ENCODE measurements at regions not wholly inside any gene's neighbourhood (a gene's known extent, or its start where the extent isn't known, plus 50 kb on each side); places are given as distances from the start of the nearest gene placed in this dataset.

- H3K27me3 ChIP-seq = peaks cover 0 to 10% (median 0%) of the 10 kb centered on the region in 7 donors
- 78 to 81% methylated on average over 7 of the region's 7 CpGs for WGBS, 2 donors
- intact Hi-C loops (cut with DNase I) = no loop called here
- no peak for ATAC-seq
- TF ChIP-seq CTCF (IDR thresholded peaks at IDR 0.05) = no peak
- DNase-seq = no peak
- H3K27ac ChIP-seq = no peak overlapping the region
- H3K4me3 ChIP-seq = no peak overlapping the region
- no peaks in the 10 kb centered on the region for H3K36me3 ChIP-seq
- H3K4me1 ChIP-seq = peaks cover 0 to 20% (median 8%) of the 10 kb centered on the region in 9 donors
- no peaks in the 10 kb centered on the region for H3K9me3 ChIP-seq
These were observed 138.8 kb downstream of the DAD1 start for GRCh38 chr14:22450266-22450665.

- H3K4me3 ChIP-seq = no peak overlapping the region
- intact Hi-C loops (cut with DNase I) = no loop called here
- peak overlapping the region in 2 of 10 donors; percentile 11 to 61 for H3K27ac ChIP-seq
- WGBS, 2 donors = 76 to 80% methylated on average over 2 of the region's 2 CpGs
- ATAC-seq (peak in 1 of 8 donors; percentile 60), DNase-seq (no peak)
- H3K4me1 ChIP-seq = peaks cover 0 to 20% (median 8%) of the 10 kb centered on the region in 9 donors
- H3K9me3 ChIP-seq = no peaks in the 10 kb centered on the region
- no peak for TF ChIP-seq CTCF (IDR thresholded peaks at IDR 0.05)
- H3K36me3 ChIP-seq = no peaks in the 10 kb centered on the region
- H3K27me3 ChIP-seq = peaks cover 0 to 10% (median 0%) of the 10 kb centered on the region in 7 donors
These were observed 139.5 kb downstream of the DAD1 start for GRCh38 chr14:22449600-22449905.

- Histone ChIP-seq H3K27ac (peak overlapping the region in 3 of 10 donors; percentile 1 to 61 (median 60)), H3K36me3 (no peaks in the 10 kb centered on the region), H3K4me3 (no peak overlapping the region), H3K27me3 (peaks cover 0 to 10% (median 0%) of the 10 kb centered on the region in 7 donors), H3K9me3 (no peaks in the 10 kb centered on the region), H3K4me1 (peaks cover 0 to 20% (median 8%) of the 10 kb centered on the region in 9 donors)
- intact Hi-C loops (cut with DNase I) = no loop called here
- DNase-seq = no peak
- WGBS, 2 donors = 77 to 78% methylated on average over 4 of the region's 4 CpGs
- no peak for TF ChIP-seq CTCF (IDR thresholded peaks at IDR 0.05)
- peak in 2 of 8 donors; percentile 52 to 82 for ATAC-seq
These were observed 140.0 kb downstream of the DAD1 start for GRCh38 chr14:22448905-22449599.

- Histone ChIP-seq H3K4me1 (peaks cover 0 to 20% (median 8%) of the 10 kb centered on the region in 9 donors), H3K27me3 (peaks cover 0 to 6% (median 0%) of the 10 kb centered on the region in 7 donors), H3K4me3 (no peak overlapping the region), H3K9me3 (no peaks in the 10 kb centered on the region), H3K27ac (peak overlapping the region in 3 of 10 donors; percentile 1 to 61 (median 60)), H3K36me3 (no peaks in the 10 kb centered on the region)
- WGBS, 2 donors = 76 to 84% methylated on average over 10 of the region's 10 CpGs
- intact Hi-C loops (cut with DNase I) = no loop called here
- no peak for TF ChIP-seq CTCF (IDR thresholded peaks at IDR 0.05)
- ATAC-seq = peak in 1 of 8 donors; percentile 28
- no peak for DNase-seq
These were observed 140.8 kb downstream of the DAD1 start for GRCh38 chr14:22448035-22448904.
